ENCODE measurements at regions not wholly inside any gene's neighbourhood (a gene's known extent, or its start where the extent isn't known, plus 50 kb on each side); places are given as distances from the start of the nearest gene placed in this dataset.

- TF ChIP-seq YY1 (IDR thresholded peaks at IDR 0.05; ENCODE audit: low read depth) (no peak), MAX (IDR thresholded peaks at IDR 0.05; ENCODE audit: low read depth) (no peak), POLR2AphosphoS5 (IDR thresholded peaks at IDR 0.05; ENCODE audit: low read depth, low read length) (no peak), PBX3 (IDR thresholded peaks at IDR 0.05) (no peak), RCOR1 (IDR thresholded peaks at IDR 0.05; ENCODE audit: low read length) (no peak), EP300 (IDR thresholded peaks at IDR 0.05; ENCODE audit: borderline replicate concordance in 1 of 2, low read depth in 1 of 2, low read length in 1 of 2) (no peak), FOSL2 (IDR thresholded peaks at IDR 0.05; ENCODE audit: borderline replicate concordance, low read depth) (no peak), CTCF (IDR thresholded peaks at IDR 0.05) (no peak), FOXM1 (IDR thresholded peaks at IDR 0.05; ENCODE audit: low read depth) (no peak), RAD21 (IDR thresholded peaks at IDR 0.05; ENCODE audit: low read length) (no peak), REST (IDR thresholded peaks at IDR 0.05; ENCODE audit: low read depth, low read length) (no peak), TCF12 (IDR thresholded peaks at IDR 0.05) (no peak)
Observed at GRCh38 chr9:26722755-26723154, 169.8 kb downstream of the CAAP1 start.

All from SK-N-SH (cell line).